Stimulated activated CD8-positive, alpha-beta memory T cell treated with anti-CD3 and anti-CD28 coated beads, Interleukin-12 subunit alpha, Interleukin-12 subunit beta, amount 100 ng/mL, for 24 hours (primary cell): ENCODE measurements at regions not wholly inside any gene's neighbourhood (a gene's known extent, or its start where the extent isn't known, plus 50 kb on each side); places are given as distances from the start of the nearest gene placed in this dataset.
"Not testable (repeated sequence)": the region's sequence is repeated elsewhere in the genome, so short reads cannot be mapped to it uniquely, and the experiment has no call there.

Experiments
- DNase-seq: peaks from one replicate; pipeline ENCODE4 v3.0.0-alpha.2; 2020; ENCODE audit errors: extremely low read depth

GRCh38 chr16:26497896-26498295 lies 568.8 kb upstream of the C16orf82 start:
- DNase-seq: no peak

GRCh38 chr16:26500326-26500725 lies 566.4 kb upstream of the C16orf82 start:
- no peak for DNase-seq

GRCh38 chr16:26505496-26505895 lies 561.2 kb upstream of the C16orf82 start:
- DNase-seq: no peak

- not testable (repeated sequence) for DNase-seq
Measured at GRCh38 chr16:26508946-26509345, 557.8 kb upstream of the C16orf82 start.

GRCh38 chr16:26510924-26511323 lies 555.8 kb upstream of the C16orf82 start:
- no peak for DNase-seq

- no peak for DNase-seq
Measured at GRCh38 chr16:26511463-26511862, 555.3 kb upstream of the C16orf82 start.

- no peak for DNase-seq
Measured at GRCh38 chr16:26521626-26522025, 545.1 kb upstream of the C16orf82 start.

- no peak for DNase-seq
Measured at GRCh38 chr16:26524281-26524680, 542.4 kb upstream of the C16orf82 start.

- DNase-seq: no peak
Measured at GRCh38 chr16:26524846-26525245, 541.9 kb upstream of the C16orf82 start.

GRCh38 chr16:26525856-26526255 lies 540.9 kb upstream of the C16orf82 start:
- no peak for DNase-seq

- DNase-seq: no peak
Measured at GRCh38 chr16:26526633-26527032, 540.1 kb upstream of the C16orf82 start.

- no peak for DNase-seq
Measured at GRCh38 chr16:26530584-26531289, 536.0 kb upstream of the C16orf82 start.

GRCh38 chr16:26531290-26531730 lies 535.4 kb upstream of the C16orf82 start:
- no peak for DNase-seq

GRCh38 chr16:26532456-26532855 lies 534.3 kb upstream of the C16orf82 start:
- no peak for DNase-seq

- no peak for DNase-seq
Measured at GRCh38 chr16:26542198-26542597, 524.5 kb upstream of the C16orf82 start.

- no peak for DNase-seq
Measured at GRCh38 chr16:26546573-26546972, 520.2 kb upstream of the C16orf82 start.

- no peak for DNase-seq
Measured at GRCh38 chr16:26547681-26548080, 519.0 kb upstream of the C16orf82 start.

- no peak for DNase-seq
Measured at GRCh38 chr16:26550111-26550610, 516.6 kb upstream of the C16orf82 start.

- DNase-seq: no peak
Measured at GRCh38 chr16:26554030-26554429, 512.7 kb upstream of the C16orf82 start.

- DNase-seq: no peak
Measured at GRCh38 chr16:26561303-26561702, 505.4 kb upstream of the C16orf82 start.

- DNase-seq: no peak
Measured at GRCh38 chr16:26563018-26563417, 503.7 kb upstream of the C16orf82 start.

- DNase-seq: no peak
Measured at GRCh38 chr16:26567356-26567755, 499.4 kb upstream of the C16orf82 start.

GRCh38 chr16:26569793-26570192 lies 496.9 kb upstream of the C16orf82 start:
- DNase-seq: no peak

GRCh38 chr16:26578748-26579147 lies 488.0 kb upstream of the C16orf82 start:
- no peak for DNase-seq
